ENCODE measurements at regions not wholly inside any gene's neighbourhood (a gene's known extent, or its start where the extent isn't known, plus 50 kb on each side); places are given as distances from the start of the nearest gene placed in this dataset.

DNA sequence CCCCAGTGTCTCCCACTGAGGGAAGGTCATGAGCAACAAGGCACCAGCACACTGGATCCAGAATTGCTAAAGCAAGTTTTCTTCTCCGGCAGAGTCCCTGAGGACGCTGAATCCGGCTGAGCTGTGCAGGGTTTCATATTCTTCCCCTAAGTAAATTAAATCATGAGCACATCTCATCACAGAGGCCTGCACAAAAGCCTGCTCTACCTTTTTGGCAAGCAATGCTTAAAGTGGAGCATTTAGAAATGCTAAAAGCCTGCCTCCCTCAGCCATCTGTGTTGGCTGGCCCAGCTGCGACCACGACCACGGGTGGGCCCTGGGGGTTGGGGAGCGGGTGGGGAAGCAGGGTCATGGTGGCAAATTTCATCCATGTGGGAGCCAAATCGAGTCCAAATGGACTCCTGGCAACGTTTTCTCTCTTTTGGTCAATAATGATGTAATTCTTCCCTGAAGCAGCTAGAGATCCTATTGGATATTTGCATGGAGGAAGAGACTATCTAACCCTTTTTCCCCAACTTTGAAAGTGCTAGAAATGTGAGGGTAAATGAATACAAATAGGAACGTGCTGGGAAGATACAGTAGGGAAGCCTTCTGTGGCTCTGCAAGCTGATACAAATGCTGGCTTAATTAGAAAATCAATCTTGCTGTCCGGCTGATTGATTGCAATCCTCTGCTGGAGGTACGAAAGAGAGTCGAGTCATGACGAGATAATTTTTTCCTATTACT lies 532.8 kb upstream of the TBL1XR1 start:
- no peak for DNase-seq

DNA sequence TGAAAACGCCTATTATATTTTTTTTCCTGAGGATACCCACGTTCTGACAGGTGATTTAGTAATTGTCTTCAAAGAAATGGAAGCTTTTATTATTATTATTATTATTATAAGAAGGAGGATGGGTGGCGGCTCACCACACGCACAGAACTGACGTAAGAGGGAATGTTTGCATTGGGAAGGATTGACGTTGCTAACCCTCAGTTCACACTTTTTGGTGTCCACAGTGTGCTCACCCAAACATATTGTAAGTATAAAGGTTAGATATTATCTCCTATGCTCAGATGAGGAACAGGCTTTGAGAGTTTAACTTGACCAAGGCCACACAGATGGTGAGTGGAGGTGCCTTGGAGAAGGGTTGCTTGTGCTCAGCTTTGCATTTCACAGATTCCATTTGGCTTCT lies 533.5 kb upstream of the TBL1XR1 start:
- no peak for DNase-seq

DNA sequence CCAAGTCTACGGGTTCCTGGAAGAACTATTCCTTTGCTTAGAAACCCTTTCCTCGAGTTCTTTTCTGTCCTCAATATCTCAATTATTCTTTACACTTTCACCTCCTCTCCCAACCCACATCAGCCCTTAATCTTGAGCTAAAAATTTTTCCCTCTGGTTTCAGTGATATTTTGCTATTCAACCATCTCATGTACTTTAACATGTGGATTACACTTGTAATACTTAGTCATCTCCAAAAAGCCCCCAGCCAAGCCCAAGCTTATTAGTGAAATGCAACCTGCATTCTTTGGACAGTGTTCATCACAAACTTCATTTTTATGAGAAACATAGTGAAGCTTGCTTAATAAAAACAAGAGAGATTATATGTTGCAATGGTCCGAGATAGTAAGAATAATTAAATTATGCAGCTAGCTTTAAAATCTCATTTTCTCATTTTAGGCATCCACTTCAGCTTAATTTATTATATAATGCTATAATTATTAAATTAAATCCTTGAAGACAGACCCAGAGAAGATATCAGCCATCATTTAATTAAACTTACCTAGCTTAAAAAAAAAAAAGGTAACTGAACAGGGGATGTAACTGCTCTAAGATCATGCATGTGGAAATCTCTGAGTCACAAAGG lies 534.5 kb upstream of the TBL1XR1 start:
- no peak for DNase-seq

DNA sequence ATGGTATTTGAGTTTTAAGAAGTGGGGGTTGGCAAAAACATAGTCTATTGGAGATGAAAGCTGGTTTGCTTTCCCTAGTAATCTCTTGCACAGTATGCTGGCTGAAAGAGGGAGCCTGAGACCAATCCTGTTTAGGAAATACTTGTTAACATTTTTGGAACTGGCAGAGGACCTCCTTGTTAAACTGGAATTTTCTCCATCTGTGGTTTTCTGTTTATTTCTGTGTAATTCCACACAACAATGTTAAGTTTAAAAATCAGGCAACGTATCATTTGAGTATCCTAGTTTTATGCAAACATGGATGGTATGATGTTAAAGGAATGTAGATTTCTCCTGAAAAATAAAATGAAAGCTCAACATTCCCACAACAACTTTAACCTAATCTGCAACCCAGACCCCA lies 536.0 kb upstream of the TBL1XR1 start:
- DNase-seq: no peak

DNA sequence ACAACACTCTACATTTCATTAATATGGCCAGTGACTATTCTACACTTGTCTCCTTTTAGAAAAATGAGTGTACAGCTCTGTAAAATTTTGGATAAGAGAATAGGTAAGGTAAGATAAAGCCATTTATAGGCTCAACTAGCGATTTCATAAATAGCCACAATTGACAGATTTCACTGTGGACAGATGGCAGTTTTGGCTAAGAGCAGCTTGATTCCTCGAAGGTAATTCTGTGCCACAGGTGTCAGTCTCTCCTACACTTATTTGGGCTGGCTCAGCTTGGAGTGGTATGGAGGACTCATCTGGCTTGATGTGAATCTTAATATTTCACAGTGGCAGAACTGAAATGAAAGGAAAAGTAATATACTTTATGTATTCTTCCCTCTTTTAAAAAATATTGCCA lies 536.7 kb upstream of the TBL1XR1 start:
- DNase-seq: no peak

DNA sequence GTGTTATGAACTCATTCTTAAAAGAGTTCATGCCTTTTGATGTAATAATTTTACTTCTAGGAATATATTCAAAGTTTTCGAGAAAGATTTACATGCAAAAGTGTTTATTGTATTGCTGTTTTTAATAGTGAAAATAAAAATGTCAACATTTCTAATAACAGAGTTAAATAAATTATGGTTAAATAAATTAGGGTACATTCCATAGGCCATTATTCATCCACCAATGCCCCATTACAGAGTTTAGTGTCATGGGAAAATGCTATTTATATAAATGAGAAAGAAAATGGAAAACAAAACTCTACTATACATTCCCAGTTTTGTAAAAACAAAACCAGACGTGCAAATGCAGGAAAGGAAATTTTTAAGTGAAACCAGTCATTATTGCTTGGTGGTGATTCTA lies 538.1 kb upstream of the TBL1XR1 start:
- DNase-seq: no peak

DNA sequence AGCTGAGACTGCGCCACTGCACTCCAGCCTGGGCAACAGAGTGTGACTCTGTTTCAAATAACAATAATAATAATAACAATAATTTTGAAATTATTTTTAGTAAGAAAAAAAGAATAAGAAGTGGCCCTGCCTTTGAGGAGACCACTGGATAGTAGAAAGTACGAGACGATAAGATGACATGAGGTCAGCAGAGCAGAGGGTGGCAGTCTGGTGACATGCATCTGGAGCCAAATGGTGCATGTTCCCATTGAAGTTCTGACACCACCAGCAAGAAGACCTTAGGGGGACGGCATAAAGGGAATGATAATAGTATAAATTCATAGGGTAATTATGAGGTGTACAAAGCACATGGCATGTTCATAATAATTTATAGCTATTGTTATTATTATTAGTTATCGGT lies 542.2 kb upstream of the TBL1XR1 start:
- no peak for DNase-seq

DNA sequence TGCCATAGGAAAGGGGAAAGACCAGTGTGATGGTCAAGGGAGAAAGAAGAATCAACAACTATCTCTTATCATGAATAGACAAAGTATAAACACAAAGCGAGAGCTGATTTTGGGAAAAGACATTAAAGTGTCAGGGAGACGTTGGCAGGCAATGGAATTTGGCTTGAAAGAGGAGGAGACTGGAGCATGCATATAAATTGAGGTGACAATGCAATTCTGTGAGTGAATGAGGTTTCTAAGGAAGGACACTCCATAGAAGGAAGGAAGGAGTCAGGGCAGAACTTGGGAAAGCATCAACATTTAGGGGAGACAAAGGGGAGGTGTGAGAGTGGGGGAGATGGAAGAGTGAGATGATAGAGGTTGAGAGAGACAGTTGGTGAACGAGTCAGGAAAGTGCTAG lies 543.0 kb upstream of the TBL1XR1 start:
- no peak for DNase-seq

DNA sequence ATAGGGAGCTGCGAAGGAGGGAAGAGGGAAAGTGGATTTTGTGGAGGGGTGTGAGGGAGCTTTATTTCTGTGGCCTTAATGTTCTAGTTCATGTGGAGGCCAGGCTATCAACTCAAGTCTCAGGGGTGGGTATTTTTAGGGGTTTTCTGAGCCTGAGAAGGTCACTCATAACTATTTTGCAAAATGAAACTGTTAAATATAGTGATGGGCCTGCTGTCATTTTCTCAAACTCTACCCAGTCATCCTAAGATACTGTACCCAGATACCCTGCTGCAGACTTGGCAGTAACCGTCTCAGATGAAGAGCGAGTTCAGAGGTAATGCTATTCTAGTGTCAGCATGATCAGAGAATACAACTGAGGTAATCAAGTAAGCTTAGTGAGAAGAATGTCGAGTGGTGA lies 545.0 kb upstream of the TBL1XR1 start:
- no peak for DNase-seq

DNA sequence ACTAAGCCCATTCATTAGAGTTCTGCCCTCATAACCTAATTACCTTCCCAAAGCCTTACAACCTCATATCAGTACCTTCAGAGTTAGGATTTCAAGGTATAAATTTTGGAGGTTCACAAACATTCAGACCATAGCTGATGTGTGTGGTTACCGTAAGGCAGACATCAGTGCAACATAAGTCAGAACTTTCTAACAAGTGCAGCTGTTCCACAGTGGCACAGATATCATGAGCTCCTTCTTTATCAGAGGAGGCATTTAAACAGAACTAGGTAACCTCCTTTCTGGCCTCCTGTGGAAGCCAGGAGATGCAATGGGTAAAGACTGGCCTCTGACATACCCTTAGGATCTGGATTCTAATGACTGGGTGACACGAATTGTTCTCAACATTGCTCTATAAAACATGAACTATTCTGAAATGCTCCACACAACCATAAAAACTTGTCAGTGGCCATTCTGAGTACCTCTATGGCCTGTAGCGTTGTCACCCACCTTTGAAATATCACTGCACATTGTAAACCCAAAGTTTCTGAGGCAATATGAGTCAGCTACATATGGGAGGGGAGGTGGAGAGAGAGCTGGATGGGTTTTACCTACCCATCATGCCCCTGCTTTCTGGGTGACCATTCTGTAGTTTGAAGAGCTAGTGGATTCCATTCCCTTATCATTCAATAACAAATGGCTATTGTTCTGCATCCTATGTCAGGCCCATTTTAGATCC lies 546.0 kb upstream of the TBL1XR1 start:
- DNase-seq: no peak

DNA sequence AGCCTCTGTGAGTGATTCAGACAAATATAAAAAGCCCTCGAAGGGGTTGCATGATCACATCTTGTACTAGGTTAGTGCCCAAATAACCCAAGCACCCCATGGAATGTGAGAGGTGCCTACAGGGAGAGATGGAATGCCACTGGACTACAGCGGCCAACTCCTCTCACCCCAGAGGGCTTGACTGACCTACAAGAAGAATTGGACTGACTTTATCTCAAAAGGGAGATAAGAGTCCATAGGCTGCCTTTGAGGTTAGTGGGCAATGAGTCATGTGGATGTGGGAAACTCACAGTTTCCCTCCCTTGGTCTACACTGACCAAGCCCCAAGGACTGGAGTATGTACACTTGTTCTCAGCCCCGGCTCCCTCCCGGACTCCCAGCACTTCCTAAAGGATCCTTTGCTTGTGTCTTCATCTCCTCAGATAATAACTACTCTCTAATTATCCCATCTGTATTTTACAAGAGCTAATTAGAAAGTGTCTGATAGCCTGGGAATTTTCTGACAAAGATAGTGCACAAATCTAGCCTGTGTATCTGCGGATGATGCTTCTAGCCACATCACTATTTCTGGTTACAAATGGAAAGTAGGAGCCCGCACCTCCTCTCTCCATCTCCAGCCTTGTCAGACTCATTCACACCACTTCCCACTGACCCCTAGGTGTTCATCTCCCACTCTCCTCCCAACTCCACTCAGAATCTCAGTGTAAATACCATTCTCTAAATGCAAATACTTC lies 547.8 kb upstream of the TBL1XR1 start:
- no peak for DNase-seq

DNA sequence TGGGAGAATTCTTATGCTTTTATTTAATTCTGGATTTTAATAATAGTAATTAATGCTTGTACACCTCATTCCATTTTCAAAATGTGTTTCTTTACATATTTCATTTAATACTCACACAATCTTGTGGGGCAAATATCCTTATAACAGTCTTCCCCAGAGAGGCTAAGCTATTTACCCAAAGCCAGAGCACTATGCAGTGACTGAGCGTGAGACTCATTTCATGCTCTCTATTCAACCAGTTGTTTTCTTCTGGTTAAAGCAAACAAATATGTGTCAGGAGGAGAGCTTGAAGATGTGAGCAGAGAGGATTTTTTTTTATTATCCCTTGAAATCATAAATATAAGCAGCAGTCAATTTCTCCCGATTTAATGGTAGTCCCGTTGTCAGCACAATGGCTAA lies 548.3 kb upstream of the TBL1XR1 start:
- no peak for DNase-seq

DNA sequence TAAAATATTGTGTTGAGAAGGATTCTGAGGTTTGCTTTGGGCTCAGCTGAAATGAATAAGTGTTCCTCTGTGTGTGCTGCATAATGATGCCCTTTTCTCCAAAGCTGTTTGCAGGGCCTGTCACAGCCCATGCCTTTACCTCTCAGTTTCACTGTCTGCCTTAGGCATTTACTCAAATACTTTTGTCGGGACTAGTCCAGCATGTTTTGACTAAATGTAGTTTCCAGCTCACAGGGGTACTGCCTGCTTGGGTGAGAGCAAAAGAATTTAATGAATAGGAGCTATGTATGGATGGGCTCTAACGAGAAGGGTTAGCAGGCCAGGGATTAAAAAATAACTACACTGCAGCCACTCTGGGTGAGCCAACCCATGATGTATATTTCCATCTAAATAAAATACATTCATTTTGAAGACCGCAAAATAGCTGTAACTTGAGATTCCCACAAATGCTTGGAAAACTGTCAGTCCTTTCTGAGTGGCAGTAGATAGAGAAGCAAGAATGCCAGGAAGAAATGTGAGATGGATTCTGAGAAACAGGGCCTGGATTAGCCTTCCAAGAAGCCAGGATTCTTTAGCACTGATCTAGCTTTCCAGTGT lies 549.2 kb upstream of the TBL1XR1 start:
- no peak for DNase-seq

DNA sequence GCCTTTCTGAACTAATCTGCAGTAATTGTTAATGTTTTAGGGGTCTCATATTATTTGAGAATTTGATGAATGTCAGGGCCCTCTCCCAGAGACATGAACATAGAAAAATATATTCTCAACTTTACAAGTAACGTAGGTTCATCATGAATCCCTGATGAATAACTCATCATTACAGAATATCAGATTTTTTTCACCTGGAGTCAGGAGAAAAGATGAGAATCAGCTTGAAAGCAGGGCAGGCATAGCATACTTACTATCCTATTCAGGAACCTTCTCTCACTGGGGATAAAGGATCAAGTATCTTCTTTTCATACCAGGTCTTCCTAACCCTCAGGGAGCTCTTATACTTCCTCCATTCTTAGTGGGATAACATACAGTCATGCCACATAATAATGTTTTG lies 552.6 kb upstream of the TBL1XR1 start:
- DNase-seq: no peak

DNA sequence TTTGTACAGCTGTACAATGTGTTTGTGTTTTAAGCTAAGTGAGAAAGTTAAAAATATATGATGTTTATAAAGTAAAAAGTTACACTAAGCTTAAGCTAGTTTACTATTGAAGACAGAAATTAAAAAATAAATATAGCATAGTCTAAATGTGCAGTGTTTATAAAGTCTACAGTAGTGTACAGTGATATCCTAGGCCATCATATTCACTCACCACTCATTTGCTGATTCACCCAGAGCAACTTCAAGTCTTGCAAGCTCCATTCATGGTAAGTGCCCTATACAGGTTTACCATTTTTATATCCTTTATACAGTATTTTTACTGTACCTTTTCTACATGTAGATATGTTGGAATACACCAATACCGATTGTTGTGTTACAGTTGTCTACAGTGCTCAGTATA lies 553.2 kb upstream of the TBL1XR1 start:
- no peak for DNase-seq

DNA sequence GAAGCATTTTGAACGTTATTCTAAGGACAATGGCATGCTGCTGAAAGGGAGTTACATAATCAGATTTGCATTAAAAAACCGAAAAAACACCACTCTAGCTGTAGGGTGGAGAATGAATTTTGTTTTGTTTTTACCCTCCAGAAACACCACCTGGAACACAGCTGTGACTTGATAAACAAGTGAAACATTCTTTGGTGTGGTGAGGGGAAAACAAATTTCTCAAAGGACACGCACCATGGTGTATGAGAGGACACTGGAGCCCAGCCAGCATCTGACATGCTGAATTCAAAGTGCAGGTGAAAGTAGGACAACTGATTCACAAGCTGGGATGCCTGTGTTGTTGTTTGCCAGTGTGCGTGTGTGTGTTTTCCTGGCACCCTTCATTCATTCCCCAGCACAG lies 554.5 kb upstream of the TBL1XR1 start:
- DNase-seq: no peak

DNA sequence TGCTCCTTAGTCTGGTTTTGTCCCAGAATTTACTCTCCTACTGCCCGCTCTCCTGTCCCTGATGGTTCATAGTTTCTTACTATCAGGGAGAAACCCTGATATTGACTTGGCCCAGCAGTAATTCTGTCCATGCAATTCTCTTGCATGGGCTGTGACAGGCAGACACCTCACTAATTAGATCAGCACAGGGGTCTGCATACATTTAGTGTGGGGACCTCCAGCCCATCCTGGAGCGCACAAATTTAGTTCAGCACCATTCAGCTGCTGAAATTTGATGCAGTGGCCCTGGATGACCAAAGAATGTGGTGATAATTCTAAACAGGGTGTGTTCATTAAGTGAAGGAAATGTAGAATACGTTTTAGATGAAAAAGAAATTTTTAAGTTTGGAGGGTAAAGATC lies 555.5 kb upstream of the TBL1XR1 start:
- DNase-seq: no peak

DNA sequence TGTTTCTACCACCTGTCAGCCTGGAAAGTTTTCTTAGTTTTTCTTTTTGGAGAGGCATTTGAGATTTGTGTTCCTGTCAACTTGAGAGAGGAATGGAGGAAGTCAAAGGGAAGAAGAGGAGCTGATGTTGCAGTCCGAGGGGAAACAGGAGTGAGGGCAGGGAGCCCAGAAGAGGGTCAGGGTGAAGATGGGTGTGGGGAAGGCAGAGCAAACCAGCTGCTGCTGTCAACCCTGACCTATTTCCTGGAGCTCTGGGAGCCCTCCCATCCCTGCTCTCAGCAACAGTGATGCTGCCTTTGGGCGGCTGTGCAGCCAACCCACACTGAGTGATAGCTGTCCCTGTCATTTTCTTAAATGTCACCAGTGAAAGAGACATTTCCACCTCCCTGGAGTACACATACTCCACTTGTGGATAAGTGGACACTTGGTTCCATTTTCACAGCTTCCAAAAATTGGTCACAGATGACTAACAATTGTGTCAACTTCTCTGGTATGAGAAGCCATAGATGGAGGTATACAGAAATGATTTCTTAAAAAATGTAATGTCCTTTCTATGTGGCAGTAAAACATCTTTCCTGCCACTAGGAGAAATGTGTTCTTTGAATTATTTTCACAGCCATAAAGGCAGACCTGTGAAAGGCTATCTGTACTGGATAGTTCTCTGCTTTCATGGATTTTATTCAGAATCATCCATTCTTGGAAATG lies 556.3 kb upstream of the TBL1XR1 start:
- no peak for DNase-seq

DNA sequence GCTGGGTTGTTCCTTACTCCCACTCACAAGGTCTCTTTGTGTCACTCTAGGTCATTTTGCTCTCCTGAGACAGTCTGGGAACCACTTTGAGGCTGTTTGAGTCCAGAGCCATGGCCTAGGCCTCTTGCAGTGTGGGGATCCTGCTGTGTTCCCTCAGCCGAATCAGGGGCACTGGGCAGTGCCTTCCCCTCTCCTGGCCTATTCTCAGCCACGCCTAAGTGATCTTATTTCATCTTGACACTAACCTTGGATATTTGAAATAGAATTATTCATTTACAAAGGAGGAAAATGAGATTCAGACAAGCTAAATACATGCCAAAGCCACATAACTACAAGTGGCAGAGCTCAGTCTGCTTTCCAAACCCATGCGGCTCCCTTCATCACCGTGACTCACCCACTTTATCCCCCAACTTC lies 557.2 kb upstream of the TBL1XR1 start:
- no peak for DNase-seq

DNA sequence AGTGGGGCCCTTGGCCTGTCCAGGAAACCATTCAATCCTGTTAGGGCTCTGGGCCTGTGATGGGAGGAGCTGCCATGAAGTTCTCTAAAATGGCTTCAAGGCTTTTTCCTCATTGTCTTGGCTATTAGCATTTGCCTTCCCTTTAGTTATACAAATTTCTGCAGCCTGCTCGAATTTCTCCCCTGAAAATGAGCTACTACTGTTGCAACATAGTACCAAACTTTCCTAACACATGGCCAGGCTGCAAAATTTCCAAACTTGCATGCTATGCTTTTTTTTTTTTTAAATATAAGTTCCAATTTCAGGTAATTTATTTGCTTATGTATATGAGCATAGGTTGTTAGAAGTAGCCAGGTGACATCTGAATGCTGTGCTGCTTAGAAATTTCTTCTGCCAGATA lies 560.8 kb upstream of the TBL1XR1 start:
- DNase-seq: no peak

DNA sequence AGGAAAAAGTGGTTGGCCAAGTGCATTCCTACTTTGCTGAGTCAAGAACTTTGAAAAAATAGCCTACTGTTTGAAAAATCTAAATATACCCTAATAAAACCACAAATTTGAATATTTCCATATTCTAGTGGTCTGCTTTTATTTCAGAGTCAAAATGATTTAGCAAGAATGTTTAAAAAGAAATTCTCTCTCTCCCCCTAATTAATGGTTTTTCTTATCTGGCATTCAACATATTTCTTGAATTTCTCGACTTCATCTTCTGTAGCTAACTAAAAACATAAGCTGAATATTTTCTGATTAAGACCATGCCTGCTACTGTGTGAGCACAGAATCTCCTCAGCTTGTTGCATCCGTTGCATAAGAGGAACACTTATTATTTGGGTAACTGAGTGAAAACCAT lies 563.5 kb upstream of the TBL1XR1 start:
- no peak for DNase-seq

DNA sequence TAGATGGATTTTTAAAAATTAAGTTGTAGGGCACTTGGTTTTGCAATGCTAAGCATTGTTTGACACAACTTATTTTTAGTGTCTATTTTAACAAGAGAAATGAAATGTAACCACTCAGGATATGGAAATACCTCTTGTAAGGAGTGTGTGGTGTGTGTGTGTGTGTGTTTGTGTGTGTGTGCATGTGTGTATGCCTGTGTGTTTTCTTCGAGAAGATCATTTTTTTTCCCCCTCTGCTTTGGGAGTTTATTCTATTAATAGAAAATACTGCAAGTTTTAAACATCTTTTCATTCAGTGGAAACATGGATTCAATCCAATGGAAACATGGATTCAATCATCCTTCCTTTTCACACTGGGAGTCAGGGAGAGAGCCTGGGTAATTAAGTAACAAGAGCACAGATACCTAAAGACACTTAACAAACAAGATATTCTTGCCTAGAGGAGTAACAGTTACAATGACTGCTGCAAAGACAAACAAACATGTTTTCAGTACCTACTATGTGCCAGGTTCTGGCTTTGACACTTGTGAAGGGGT lies 567.2 kb upstream of the TBL1XR1 start:
- no peak for DNase-seq
